ENCODE measurements at regions not wholly inside any gene's neighbourhood (a gene's known extent, or its start where the extent isn't known, plus 50 kb on each side); places are given as distances from the start of the nearest gene placed in this dataset.

- Histone ChIP-seq H3K27ac (no peak overlapping the region), H3K4me3 (no peak overlapping the region)
Measured at GRCh38 chr6:127022302-127022701, 96.2 kb upstream of the RSPO3 start.

GRCh38 chr6:127023001-127023778 is 95.3 kb upstream of the RSPO3 start:
- Histone ChIP-seq H3K27ac (no peak overlapping the region), H3K4me3 (no peak overlapping the region)

DNA sequence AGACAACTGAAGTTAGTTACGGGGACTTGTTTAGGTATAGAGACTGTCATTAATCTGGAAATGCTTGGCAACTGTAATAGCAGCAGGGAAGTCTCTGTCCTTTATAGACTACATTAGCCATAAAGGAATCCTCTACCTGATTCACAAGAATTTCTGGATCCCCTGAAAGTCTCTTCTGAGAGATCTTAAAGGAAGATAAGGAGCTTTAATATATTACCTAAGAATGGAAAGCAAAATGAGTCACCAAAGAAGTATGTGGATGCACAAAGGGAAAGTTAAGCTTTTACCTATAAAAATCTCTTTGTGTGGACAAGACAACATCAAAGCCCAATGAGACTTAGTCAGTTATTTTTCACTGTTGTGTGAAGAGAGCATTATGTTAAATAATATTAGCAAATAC is 92.2 kb upstream of the RSPO3 start:
- Histone ChIP-seq H3K4me3 (no peak overlapping the region), H3K27ac (no peak overlapping the region)

DNA sequence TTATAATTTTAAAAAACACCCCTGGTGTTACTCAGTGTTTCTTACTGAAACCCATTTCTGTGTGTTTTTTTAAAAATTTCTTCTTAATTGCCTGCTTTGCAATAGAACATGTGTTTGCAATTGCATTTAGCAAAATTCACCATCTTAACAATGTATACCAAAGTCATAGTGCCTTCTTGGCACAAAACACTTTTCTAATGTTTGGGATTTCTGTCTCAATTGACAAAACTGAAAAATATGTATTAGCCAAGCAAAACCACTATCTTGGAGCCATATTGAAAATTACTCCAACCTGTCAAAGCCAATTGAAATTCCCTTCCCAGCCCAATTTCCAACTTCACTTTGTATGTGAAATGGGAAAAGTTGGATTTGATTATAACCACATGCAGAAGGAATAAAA is 88.4 kb upstream of the RSPO3 start:
- H3K27ac ChIP-seq = no peak overlapping the region
- H3K4me3 ChIP-seq = no peak overlapping the region

- Histone ChIP-seq H3K27ac (no peak overlapping the region), H3K4me3 (no peak overlapping the region)
Measured at GRCh38 chr6:127030836-127031235, 87.6 kb upstream of the RSPO3 start.

GRCh38 chr6:127031511-127031910 is 87.0 kb upstream of the RSPO3 start:
- H3K4me3 ChIP-seq = no peak overlapping the region
- no peak overlapping the region for H3K27ac ChIP-seq

- Histone ChIP-seq H3K27ac (no peak overlapping the region), H3K4me3 (no peak overlapping the region)
Measured at GRCh38 chr6:127032971-127033370, 85.5 kb upstream of the RSPO3 start.

- H3K4me3 ChIP-seq = no peak overlapping the region
- no peak overlapping the region for H3K27ac ChIP-seq
Measured at GRCh38 chr6:127051571-127052260, 66.8 kb upstream of the RSPO3 start.

DNA sequence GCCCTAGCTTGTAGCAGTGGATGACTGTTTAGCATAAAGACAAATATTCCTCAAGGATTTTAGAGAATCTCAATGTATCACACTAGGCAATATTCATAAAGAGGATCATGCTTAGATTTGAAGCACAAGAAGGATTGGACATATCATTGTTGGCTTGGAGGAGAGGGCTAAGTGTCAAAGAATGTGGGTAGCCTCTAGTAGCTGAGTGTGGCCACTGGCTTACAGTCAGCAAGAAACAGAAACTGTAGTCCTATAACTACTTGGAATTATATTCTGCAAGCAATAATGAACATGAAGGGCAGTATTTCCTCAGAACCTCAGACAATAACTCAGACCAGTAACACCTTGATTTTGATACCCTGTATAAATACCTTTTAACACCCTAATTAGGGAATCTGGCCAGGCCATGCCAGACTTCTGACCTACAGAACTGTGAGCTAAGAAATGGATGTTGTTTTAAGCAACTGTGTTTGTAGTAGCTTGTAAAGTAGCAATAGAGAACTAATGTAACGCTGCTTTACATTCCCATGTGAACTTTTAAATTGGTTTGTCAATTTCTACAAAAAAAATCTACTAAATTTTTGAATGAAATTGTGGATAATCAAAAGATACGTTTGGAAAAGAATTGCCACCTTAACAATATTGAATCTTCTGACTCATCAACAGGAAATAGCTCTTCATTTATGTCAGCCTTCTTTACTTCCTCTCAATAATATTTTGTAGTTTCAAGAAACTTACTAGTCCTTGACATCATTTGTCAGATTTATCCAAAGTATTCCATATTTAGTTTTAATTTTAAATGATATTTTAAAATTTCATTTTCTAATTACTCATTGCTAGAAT is 65.2 kb upstream of the RSPO3 start:
- H3K4me3 ChIP-seq = no peak overlapping the region
- no peak overlapping the region for H3K27ac ChIP-seq

GRCh38 chr6:127053875-127054235 is 64.6 kb upstream of the RSPO3 start:
- no peak overlapping the region for H3K27ac ChIP-seq
- no peak overlapping the region for H3K4me3 ChIP-seq

- H3K27ac ChIP-seq = no peak overlapping the region
Measured at GRCh38 chr6:127058027-127058426, 60.4 kb upstream of the RSPO3 start.

DNA sequence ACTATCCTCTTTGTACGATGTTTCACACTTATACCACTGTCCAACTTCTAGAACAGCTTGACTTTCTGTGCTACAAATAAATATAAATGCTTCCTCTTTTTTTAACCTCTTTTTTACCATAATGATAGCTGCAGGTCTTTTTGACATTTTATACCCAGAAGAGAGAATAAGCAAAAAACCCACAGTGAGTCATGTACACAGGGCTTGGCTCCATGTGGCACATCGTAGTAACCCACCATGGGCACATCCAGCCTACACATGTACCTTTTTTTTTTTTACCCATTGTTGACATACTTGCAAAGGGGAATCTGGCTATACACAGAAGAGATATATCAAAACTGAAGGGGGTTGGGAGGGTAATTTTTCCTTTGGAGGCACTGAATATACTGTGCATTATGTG is 59.5 kb upstream of the RSPO3 start:
- H3K4me3 ChIP-seq = no peak overlapping the region
- H3K27ac ChIP-seq = no peak overlapping the region

More at GRCh38 chr6:127058027-127058426, 60.4 kb upstream of the RSPO3 start:
- H3K4me3 ChIP-seq = no peak overlapping the region

Measured in skin epidermis (tissue), 12 donors.